ENCODE measurements at regions not wholly inside any gene's neighbourhood (a gene's known extent, or its start where the extent isn't known, plus 50 kb on each side); places are given as distances from the start of the nearest gene placed in this dataset.

GRCh38 chr9:126113756-126114408 lies 212.7 kb upstream of the MVB12B start:
- FAIRE-seq = no peak
- no peak for DNase-seq (ENCODE audit: insufficient read length, low spot score)

GRCh38 chr9:126114409-126114760 lies 212.2 kb upstream of the MVB12B start:
- no peak for TF ChIP-seq CTCF (IDR thresholded peaks at IDR 0.05; ENCODE audit: insufficient read depth, missing control alignments)
- no peak for FAIRE-seq
- DNase-seq (ENCODE audit: insufficient read length, low spot score) = no peak

More at GRCh38 chr9:126113756-126114408, 212.7 kb upstream of the MVB12B start:
- TF ChIP-seq CTCF (IDR thresholded peaks at IDR 0.05; ENCODE audit: insufficient read depth, missing control alignments) = no peak

GRCh38 chr9:126114850-126115460 lies 211.7 kb upstream of the MVB12B start:
- TF ChIP-seq CTCF (IDR thresholded peaks at IDR 0.05; ENCODE audit: insufficient read depth, missing control alignments) = no peak
- DNase-seq (ENCODE audit: insufficient read length, low spot score) = no peak
- FAIRE-seq = no peak

- FAIRE-seq (no peak), DNase-seq (ENCODE audit: insufficient read length, low spot score) (no peak)
- TF ChIP-seq CTCF (IDR thresholded peaks at IDR 0.05; ENCODE audit: insufficient read depth, missing control alignments) = no peak
These were observed 210.1 kb upstream of the MVB12B start for GRCh38 chr9:126116351-126117157.

- DNase-seq (ENCODE audit: insufficient read length, low spot score) = no peak
- TF ChIP-seq CTCF (IDR thresholded peaks at IDR 0.05; ENCODE audit: insufficient read depth, missing control alignments) = no peak
- no peak for FAIRE-seq
These were observed 209.5 kb upstream of the MVB12B start for GRCh38 chr9:126117158-126117425.

- no peak for TF ChIP-seq CTCF (IDR thresholded peaks at IDR 0.05; ENCODE audit: insufficient read depth, missing control alignments)
- FAIRE-seq (no peak), DNase-seq (ENCODE audit: insufficient read length, low spot score) (no peak)
These were observed 209.0 kb upstream of the MVB12B start for GRCh38 chr9:126117631-126118030.

- no peak for TF ChIP-seq CTCF (IDR thresholded peaks at IDR 0.05; ENCODE audit: insufficient read depth, missing control alignments)
- DNase-seq (ENCODE audit: insufficient read length, low spot score) = no peak
- no peak for FAIRE-seq
These were observed 206.9 kb upstream of the MVB12B start for GRCh38 chr9:126119731-126120130.

Measured in D721Med (cell line).